Liver (tissue), 8 donors: ENCODE measurements at regions not wholly inside any gene's neighbourhood (a gene's known extent, or its start where the extent isn't known, plus 50 kb on each side); places are given as distances from the start of the nearest gene placed in this dataset.

Experiments used
- DNase-seq: peaks from one replicate; pipeline ENCODE4 v3.0.0-alpha.2; 2017; ENCODE audit warnings: low spot score
- H3K27ac ChIP-seq, 2 donors: one replicate each; pipeline ENCODE4 v1.7.0; 2013; ENCODE audit warnings: inconsistent platforms in 2 of 2, low read length in 2 of 2, control low read depth in 1 of 2, low read depth in 1 of 2, mild to moderate bottlenecking in 1 of 2
- H3K27me3 ChIP-seq, 4 donors: one replicate each; pipeline versions ENCODE4 v1.6.1 to v1.7.0; 2013; ENCODE audit warnings: low read length in 3 of 4, inconsistent platforms in 1 of 4, mild to moderate bottlenecking in 1 of 4, moderate library complexity in 1 of 4; ENCODE audit not compliant: control insufficient read depth in 4 of 4, insufficient read depth in 4 of 4
- H3K36me3 ChIP-seq, 4 donors: one replicate each; pipeline versions ENCODE4 v1.6.1 to v1.7.0; 2013; ENCODE audit warnings: low read length in 3 of 4, mild to moderate bottlenecking in 3 of 4, low read depth in 1 of 4, moderate library complexity in 1 of 4; ENCODE audit not compliant: control insufficient read depth in 4 of 4, insufficient read depth in 3 of 4
- H3K4me1 ChIP-seq, 4 donors: one replicate each; pipeline versions ENCODE4 v1.6.1 to v1.7.0; 2013; ENCODE audit warnings: low read length in 3 of 4, mild to moderate bottlenecking in 3 of 4, moderate library complexity in 1 of 4; ENCODE audit not compliant: control insufficient read depth in 4 of 4, insufficient read depth in 4 of 4
- H3K4me3 ChIP-seq, 3 donors: one replicate each; pipeline versions ENCODE4 v1.6.1 to v1.7.0; 2013; ENCODE audit warnings: low read length in 3 of 3, control low read depth in 1 of 3, low read depth in 1 of 3, mild to moderate bottlenecking in 1 of 3
- H3K9ac ChIP-seq, 2 donors: one replicate each; pipeline ENCODE4 v1.7.0; 2013; ENCODE audit warnings: low read length in 2 of 2, mild to moderate bottlenecking in 2 of 2, moderate library complexity in 2 of 2, control low read depth in 1 of 2, low read depth in 1 of 2
- H3K9me3 ChIP-seq, 4 donors: one replicate each; pipeline versions ENCODE4 v1.6.1 to v1.7.0; 2013; ENCODE audit warnings: low read length in 3 of 4; ENCODE audit not compliant: control insufficient read depth in 4 of 4
- EGR1 ChIP-seq, 2 donors: IDR thresholded peaks; 2 replicates each; pipeline ENCODE4 v1.6.1; 2016 to 2018; ENCODE audit warnings: antibody characterized with exemption in 2 of 2, low read depth in 2 of 2
- FOXA2 ChIP-seq: IDR thresholded peaks from 2 replicates; pipeline ENCODE4 v1.6.1; 2016; ENCODE audit warnings: antibody characterized with exemption
- HNF4A ChIP-seq, 2 donors: conservative IDR thresholded peaks; 2 replicates each; pipeline ENCODE4 v1.6.1; 2016; ENCODE audit warnings: antibody characterized with exemption in 2 of 2, mild to moderate bottlenecking in 2 of 2
- HNF4G ChIP-seq: IDR thresholded peaks from 2 replicates; pipeline ENCODE4 v1.6.1; 2016; ENCODE audit warnings: antibody characterized with exemption
- JUND ChIP-seq, 2 donors: IDR thresholded peaks; 2 replicates each; pipeline ENCODE4 v1.6.1; 2016; ENCODE audit warnings: antibody characterized with exemption in 2 of 2
- NR2F2 ChIP-seq: IDR thresholded peaks from 2 replicates; pipeline ENCODE4 v1.6.1; 2016; ENCODE audit warnings: antibody characterized with exemption
- RAD21 ChIP-seq, 2 donors: IDR thresholded peaks; 2 replicates each; pipeline ENCODE4 v1.6.1; 2016; ENCODE audit warnings: antibody characterized with exemption in 2 of 2, mild to moderate bottlenecking in 2 of 2
- RXRA ChIP-seq, 2 donors: IDR thresholded peaks; 2 replicates each; pipeline ENCODE4 v1.6.1; 2017 to 2018; ENCODE audit warnings: antibody characterized with exemption in 2 of 2, mild to moderate bottlenecking in 1 of 2
- SP1 ChIP-seq: IDR thresholded peaks from 2 replicates; pipeline ENCODE4 v1.6.1; 2018; ENCODE audit warnings: antibody characterized with exemption, mild to moderate bottlenecking
- YY1 ChIP-seq: IDR thresholded peaks from 2 replicates; pipeline ENCODE4 v1.6.1; 2016; ENCODE audit warnings: antibody characterized with exemption, mild to moderate bottlenecking
- WGBS: extraction: QIAGEN DNeasy Blood & Tissue Kit; methylation state at CpG from one replicate; pipeline ENCODE4 v1.1.7; 2013; 5-methylcytosine and 5-hydroxymethylcytosine counted together
- TF ChIP-seq, protein P1 (sequence below): fragments of 150-350 bp; IDR thresholded peaks from 2 replicates; pipeline ENCODE4 v1.5.1; 2017; ENCODE audit warnings: improper control_type of control experiment, low read depth, low read length; ENCODE audit not compliant: missing input control
- TF ChIP-seq, protein P2 (sequence below): IDR thresholded peaks from 2 replicates; pipeline ENCODE4 v1.6.1; 2016; ENCODE audit warnings: antibody characterized with exemption
- TF ChIP-seq, protein P3 (sequence below): IDR thresholded peaks from 2 replicates; pipeline ENCODE4 v1.6.1; 2016; ENCODE audit warnings: antibody characterized with exemption, mild to moderate bottlenecking
- TF ChIP-seq, protein P4 (sequence below): IDR thresholded peaks from 2 replicates; pipeline ENCODE4 v1.6.1; 2016; ENCODE audit warnings: antibody characterized with exemption
- TF ChIP-seq, protein P5 (sequence below): IDR thresholded peaks from 2 replicates; pipeline ENCODE4 v1.6.1; 2016; ENCODE audit warnings: antibody characterized with exemption
- donor health status: healthy.
- donor health status: healthy.
- donor health status: healthy.
- donor health status: healthy.
- donor health status: healthy.

DNA sequence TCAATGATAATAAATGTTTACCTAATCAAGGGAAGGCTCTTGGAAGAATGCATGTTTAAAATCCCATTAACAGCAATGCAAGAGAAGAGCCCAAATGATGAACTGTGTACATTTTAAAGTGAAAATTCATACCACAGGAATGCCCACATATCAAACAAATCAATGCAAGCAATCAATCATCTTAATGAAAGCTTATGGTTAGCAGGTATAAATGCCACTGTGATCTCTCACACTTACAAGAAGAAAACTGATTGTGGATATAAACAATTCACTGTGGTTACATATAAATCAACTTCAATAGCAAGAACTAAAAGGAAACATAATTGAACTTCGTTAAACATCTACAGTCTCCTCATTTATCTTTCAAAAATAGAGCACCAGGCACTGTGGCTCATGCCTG, 161.0 kb upstream of the RORB start:
- H3K4me3 ChIP-seq = no peak overlapping the region
- H3K4me1 ChIP-seq = peaks cover 2 to 10% (median 3%) of the 10 kb centered on the region in 4 donors
- no peaks in the 10 kb centered on the region for H3K27me3 ChIP-seq
- no peak overlapping the region for H3K9ac ChIP-seq
- TF ChIP-seq, protein P1, sequence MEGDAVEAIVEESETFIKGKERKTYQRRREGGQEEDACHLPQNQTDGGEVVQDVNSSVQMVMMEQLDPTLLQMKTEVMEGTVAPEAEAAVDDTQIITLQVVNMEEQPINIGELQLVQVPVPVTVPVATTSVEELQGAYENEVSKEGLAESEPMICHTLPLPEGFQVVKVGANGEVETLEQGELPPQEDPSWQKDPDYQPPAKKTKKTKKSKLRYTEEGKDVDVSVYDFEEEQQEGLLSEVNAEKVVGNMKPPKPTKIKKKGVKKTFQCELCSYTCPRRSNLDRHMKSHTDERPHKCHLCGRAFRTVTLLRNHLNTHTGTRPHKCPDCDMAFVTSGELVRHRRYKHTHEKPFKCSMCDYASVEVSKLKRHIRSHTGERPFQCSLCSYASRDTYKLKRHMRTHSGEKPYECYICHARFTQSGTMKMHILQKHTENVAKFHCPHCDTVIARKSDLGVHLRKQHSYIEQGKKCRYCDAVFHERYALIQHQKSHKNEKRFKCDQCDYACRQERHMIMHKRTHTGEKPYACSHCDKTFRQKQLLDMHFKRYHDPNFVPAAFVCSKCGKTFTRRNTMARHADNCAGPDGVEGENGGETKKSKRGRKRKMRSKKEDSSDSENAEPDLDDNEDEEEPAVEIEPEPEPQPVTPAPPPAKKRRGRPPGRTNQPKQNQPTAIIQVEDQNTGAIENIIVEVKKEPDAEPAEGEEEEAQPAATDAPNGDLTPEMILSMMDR = no peak
- TF ChIP-seq FOXA2 (no peak), RAD21 (IDR thresholded peaks at IDR 0.05) (no peak), EGR1 (IDR thresholded peaks at IDR 0.05; ENCODE audit: low read depth in 2 of 2) (no peak), JUND (IDR thresholded peaks at IDR 0.05) (no peak), RXRA (IDR thresholded peaks at IDR 0.05) (no peak), HNF4G (no peak), YY1 (no peak), HNF4A (conservative IDR thresholded peaks at IDR 0.05) (no peak), NR2F2 (no peak)
- TF ChIP-seq, protein P2, sequence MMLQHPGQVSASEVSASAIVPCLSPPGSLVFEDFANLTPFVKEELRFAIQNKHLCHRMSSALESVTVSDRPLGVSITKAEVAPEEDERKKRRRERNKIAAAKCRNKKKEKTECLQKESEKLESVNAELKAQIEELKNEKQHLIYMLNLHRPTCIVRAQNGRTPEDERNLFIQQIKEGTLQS = no peak
- TF ChIP-seq, protein P3, sequence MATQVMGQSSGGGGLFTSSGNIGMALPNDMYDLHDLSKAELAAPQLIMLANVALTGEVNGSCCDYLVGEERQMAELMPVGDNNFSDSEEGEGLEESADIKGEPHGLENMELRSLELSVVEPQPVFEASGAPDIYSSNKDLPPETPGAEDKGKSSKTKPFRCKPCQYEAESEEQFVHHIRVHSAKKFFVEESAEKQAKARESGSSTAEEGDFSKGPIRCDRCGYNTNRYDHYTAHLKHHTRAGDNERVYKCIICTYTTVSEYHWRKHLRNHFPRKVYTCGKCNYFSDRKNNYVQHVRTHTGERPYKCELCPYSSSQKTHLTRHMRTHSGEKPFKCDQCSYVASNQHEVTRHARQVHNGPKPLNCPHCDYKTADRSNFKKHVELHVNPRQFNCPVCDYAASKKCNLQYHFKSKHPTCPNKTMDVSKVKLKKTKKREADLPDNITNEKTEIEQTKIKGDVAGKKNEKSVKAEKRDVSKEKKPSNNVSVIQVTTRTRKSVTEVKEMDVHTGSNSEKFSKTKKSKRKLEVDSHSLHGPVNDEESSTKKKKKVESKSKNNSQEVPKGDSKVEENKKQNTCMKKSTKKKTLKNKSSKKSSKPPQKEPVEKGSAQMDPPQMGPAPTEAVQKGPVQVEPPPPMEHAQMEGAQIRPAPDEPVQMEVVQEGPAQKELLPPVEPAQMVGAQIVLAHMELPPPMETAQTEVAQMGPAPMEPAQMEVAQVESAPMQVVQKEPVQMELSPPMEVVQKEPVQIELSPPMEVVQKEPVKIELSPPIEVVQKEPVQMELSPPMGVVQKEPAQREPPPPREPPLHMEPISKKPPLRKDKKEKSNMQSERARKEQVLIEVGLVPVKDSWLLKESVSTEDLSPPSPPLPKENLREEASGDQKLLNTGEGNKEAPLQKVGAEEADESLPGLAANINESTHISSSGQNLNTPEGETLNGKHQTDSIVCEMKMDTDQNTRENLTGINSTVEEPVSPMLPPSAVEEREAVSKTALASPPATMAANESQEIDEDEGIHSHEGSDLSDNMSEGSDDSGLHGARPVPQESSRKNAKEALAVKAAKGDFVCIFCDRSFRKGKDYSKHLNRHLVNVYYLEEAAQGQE = no peak
- TF ChIP-seq, protein P4, sequence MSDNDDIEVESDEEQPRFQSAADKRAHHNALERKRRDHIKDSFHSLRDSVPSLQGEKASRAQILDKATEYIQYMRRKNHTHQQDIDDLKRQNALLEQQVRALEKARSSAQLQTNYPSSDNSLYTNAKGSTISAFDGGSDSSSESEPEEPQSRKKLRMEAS = no peak
- no peak for DNase-seq
- WGBS = 59% methylated on average over 1 of the region's 1 CpG
- no peaks in the 10 kb centered on the region for H3K36me3 ChIP-seq
- no peak overlapping the region for H3K27ac ChIP-seq
- H3K9me3 ChIP-seq = no peaks in the 10 kb centered on the region

DNA sequence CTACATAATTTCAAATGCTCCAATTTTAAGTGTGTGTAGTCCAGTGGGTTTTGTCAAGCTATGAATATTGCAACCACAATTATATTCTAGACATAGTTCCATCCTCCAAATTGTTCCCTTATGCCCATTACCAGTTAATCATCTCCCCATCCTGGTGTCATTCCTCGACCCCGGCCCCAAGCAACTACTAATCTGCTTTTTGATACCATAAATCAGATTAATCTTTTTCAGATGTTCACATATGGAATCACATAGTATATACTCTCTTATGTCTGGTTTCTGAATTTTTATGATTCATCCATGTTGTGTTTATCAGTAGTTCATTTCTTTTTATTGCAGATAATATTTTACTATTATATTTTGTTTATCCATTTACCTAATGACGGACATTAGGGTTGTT, 148.4 kb upstream of the RORB start:
- TF ChIP-seq NR2F2 = no peak
- TF ChIP-seq SP1 = no peak
- TF ChIP-seq, protein P5, sequence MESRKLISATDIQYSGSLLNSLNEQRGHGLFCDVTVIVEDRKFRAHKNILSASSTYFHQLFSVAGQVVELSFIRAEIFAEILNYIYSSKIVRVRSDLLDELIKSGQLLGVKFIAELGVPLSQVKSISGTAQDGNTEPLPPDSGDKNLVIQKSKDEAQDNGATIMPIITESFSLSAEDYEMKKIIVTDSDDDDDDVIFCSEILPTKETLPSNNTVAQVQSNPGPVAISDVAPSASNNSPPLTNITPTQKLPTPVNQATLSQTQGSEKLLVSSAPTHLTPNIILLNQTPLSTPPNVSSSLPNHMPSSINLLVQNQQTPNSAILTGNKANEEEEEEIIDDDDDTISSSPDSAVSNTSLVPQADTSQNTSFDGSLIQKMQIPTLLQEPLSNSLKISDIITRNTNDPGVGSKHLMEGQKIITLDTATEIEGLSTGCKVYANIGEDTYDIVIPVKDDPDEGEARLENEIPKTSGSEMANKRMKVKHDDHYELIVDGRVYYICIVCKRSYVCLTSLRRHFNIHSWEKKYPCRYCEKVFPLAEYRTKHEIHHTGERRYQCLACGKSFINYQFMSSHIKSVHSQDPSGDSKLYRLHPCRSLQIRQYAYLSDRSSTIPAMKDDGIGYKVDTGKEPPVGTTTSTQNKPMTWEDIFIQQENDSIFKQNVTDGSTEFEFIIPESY = no peak
- no peak for TF ChIP-seq RAD21 (IDR thresholded peaks at IDR 0.05)
- 84% methylated on average over 3 of the region's 3 CpGs for WGBS

More for the DNA sequence above, 148.4 kb upstream of the RORB start:
- H3K9me3 ChIP-seq = no peaks in the 10 kb centered on the region
- H3K36me3 ChIP-seq = no peaks in the 10 kb centered on the region
- H3K4me1 ChIP-seq = no peaks in the 10 kb centered on the region
- no peak for DNase-seq
- no peaks in the 10 kb centered on the region for H3K27me3 ChIP-seq
- no peak overlapping the region for H3K27ac ChIP-seq
- no peak overlapping the region for H3K4me3 ChIP-seq
- H3K9ac ChIP-seq = no peak overlapping the region
